GM10266 (cell line): ENCODE measurements at regions not wholly inside any gene's neighbourhood (a gene's known extent, or its start where the extent isn't known, plus 50 kb on each side); places are given as distances from the start of the nearest gene placed in this dataset.

Experiments used
- DNase-seq: peaks from one replicate; pipeline ENCODE4 v3.0.0; 2012; ENCODE audit errors: extremely low spot score
- TF ChIP-seq, protein P1 (sequence below): IDR thresholded peaks from 2 replicates; pipeline ENCODE4 v1.5.1; 2012; ENCODE audit warnings: mild to moderate bottlenecking, low read depth; ENCODE audit not compliant: control insufficient read depth, insufficient read depth; ENCODE audit errors: missing control alignments

DNA sequence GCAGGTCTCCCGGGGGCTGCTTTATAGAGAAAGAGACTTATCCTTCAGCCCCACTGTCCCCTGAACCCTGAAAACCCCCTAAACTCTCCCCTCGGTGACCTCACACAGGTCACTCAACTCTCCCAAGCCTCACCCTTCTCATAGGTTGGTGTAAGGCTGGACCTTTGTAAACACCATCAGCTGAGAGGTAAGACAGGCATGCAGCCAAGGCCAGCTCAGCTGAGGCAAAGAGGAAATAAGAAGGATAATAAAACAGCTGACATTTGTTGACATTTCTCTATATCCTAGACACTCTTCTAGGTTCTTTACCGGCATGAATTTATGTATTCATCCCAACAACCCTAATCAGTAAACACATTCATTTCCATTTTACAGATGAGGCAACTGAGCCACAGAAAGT lies 134.3 kb downstream of the CCT6B start:
- TF ChIP-seq, protein P1, sequence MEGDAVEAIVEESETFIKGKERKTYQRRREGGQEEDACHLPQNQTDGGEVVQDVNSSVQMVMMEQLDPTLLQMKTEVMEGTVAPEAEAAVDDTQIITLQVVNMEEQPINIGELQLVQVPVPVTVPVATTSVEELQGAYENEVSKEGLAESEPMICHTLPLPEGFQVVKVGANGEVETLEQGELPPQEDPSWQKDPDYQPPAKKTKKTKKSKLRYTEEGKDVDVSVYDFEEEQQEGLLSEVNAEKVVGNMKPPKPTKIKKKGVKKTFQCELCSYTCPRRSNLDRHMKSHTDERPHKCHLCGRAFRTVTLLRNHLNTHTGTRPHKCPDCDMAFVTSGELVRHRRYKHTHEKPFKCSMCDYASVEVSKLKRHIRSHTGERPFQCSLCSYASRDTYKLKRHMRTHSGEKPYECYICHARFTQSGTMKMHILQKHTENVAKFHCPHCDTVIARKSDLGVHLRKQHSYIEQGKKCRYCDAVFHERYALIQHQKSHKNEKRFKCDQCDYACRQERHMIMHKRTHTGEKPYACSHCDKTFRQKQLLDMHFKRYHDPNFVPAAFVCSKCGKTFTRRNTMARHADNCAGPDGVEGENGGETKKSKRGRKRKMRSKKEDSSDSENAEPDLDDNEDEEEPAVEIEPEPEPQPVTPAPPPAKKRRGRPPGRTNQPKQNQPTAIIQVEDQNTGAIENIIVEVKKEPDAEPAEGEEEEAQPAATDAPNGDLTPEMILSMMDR, result no peak
- no peak for DNase-seq

DNA sequence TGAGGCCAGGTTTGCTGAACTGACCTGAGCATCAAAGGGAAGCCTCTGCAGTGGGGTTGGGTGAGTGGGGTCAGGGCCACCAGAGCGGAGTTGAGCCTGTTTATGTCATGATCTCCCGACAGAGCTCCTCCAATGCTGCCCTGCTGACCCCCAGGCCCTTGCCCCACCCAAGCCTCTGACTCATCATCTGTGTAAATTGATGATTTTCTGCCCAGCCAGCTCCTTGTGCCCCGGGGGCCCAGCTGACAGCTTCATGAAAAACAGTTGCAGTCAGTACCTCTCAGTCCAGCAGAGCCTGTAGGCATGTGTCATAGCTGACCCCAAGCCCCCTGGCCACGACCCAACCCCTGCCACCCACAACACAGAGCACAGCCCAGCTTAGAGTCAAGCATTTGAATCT lies 134.9 kb downstream of the CCT6B start:
- DNase-seq, result no peak
- TF ChIP-seq, protein P1, result no peak

DNA sequence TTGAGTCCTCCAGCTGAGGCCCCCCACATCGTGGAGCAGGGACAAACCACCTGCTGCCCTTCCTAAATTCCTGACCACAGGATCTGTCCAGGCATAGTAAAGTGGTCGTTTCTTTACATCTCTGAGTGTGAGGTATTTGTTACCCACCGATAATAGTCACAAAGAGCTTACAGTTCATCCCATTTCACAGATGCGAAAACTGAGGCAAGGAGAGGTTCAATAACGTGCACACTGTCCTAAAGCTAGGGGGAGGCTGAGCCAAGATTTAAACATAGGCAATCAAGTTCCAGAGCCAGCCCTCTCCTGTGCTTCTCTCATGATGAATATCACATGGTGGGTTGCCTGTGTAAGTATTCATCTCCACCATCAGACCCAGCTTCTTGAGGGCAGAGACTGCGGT lies 135.4 kb downstream of the CCT6B start:
- TF ChIP-seq, protein P1, result no peak
- DNase-seq, result no peak

DNA sequence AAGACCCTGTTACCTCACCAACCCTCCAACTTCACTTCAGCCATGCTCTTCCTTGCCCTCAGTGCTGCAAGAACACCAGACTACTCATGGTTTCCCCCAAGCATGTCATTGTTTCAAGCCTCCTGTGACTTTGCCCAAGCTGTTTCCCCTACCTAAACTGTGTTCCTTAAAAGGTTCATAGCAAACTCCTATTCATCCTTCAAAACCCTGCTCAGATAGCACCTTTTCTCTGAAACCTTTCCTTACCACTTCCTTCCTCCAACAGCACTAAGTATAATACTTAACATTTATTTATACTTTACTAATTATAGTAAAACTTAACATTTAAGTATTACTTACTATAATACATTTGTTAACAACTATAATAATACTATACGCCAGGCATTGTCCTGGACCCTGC lies 136.2 kb downstream of the CCT6B start:
- DNase-seq, result no peak
- TF ChIP-seq, protein P1, result no peak

DNA sequence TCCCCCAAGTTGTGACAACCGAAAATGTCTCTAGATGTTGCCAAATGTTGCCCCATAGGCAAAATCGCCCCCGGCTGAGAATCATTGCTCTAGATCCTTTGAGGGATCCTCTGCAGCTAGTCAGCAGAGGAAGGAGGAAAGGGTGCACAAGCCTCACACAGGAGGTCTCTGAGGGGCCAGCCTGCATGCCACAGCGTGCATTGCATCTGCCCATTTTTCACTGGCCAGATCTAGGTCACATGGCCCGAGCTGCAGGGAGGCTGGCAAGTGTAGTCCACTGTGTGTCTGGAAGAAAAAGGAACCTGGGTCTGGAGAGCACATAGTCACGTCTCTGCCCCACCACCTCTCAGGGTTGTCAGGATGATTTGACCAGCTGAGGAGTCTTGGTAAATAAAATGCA lies 138.2 kb downstream of the CCT6B start:
- no peak for DNase-seq
- TF ChIP-seq, protein P1, result no peak

DNA sequence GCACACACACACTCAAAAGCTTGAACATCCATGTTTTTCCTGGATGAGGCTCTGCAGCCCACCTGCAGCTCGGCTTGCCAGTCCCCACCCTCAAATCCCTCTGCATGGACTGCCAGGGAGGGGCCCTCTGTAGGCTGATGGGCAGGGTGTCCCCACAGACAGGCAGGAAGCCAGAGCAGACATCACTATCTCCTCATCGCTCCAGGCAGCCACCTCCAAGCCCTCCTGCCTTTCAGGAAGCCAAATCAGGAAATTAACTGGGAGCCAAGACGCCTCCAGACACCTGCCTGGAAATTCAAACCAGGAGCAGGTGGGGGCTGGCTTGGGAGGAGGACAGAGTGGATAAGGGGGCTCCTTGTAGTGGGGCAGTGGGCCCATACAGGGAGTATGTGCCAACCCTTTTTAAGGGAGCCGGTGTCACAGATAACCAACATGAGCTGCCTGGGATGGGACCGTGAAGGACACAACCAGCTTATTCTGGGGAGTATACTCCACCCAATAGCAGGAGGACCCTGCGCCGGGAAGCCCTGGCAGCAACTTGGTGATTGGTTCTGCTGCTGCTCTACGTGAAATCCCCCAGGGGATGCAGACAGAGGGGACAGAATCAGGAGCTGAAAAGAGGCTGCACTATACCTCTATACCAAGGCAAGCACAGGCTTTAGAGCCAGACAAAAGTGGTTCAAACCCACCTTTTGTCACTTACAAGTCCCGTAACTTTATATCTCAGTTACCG lies 139.1 kb downstream of the CCT6B start:
- TF ChIP-seq, protein P1, result no peak
- DNase-seq, result no peak

DNA sequence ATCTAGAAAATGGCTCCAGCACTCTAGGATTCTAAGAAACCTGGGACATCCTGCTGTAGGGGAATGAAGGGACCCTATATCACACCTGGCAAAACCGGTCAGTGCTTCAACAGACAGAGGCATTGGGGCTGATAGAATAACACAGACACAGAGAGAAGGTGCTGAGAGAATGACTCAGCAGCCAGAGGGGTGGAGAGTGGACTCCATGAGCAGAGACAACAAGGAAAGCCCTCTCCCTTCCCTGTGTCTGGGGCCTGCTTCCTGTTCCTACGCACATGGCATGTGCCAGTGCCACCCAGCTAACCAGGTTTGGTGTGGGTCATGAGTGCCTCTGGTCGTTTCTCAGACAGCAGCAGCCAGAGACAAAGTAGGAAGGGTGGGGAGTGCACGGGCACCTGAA lies 140.3 kb downstream of the CCT6B start:
- TF ChIP-seq, protein P1, result no peak
- no peak for DNase-seq
